HepG2 (cell line): ENCODE measurements at regions not wholly inside any gene's neighbourhood (a gene's known extent, or its start where the extent isn't known, plus 50 kb on each side); places are given as distances from the start of the nearest gene placed in this dataset.

ENCODE experiments used
- ATAC-seq: fragments of 200-7000 bp; cut with Tn5 transposase; 3 replicates; pipeline ENCODE4 v1.9.1; 2020; ENCODE audit warnings: mild to moderate bottlenecking, moderate library complexity
- BruUV-seq: library from RNA; stranded (reverse); fragments of 400-500 nt; replicated peaks from 2 replicates; lab custom pipeline; 2021; lab: Mats Ljungman, UMichigan
- CTCF ChIA-PET: fragments of 300-600 bp; formaldehyde crosslinking; extraction: SDS; loops from one replicate; lab custom pipeline; 2021; ENCODE audit warnings: low total read pairs, inconsistent platforms, low intra/inter-chr PET ratio; lab: Yijun Ruan, JAX
- POLR2A ChIA-PET: fragments of 350-600 bp; sonication (Branson Sonifier 250); formaldehyde crosslinking; loops from one replicate; lab custom pipeline; 2020; ENCODE audit warnings: antibody characterized with exemption, inconsistent platforms; lab: Yijun Ruan, JAX
- DNase-seq: peaks from one replicate; pipeline ENCODE4 v3.0.0-alpha.2; 2015; ENCODE audit warnings: low spot score
- FAIRE-seq: peaks from 3 replicates; lab custom pipeline; 2011; peaks lifted over from hg19 to GRCh38; lab: Jason Lieb, UNC
- H2AFZ ChIP-seq: one replicate; pipeline ENCODE4 v1.6.1; 2011; ENCODE audit warnings: low read length, inconsistent platforms
- H3K27ac ChIP-seq: fragments of 300-600 bp; 3 replicates; pipeline ENCODE4 v1.8.0; 2011; ENCODE audit warnings: mixed run types, mild to moderate bottlenecking, mixed read lengths, low read length, inconsistent platforms; ENCODE audit not compliant: insufficient read depth; ENCODE audit errors: extremely low read length
- H3K27me3 ChIP-seq, 2 experiments: fragments of 200-600 bp in 1 of 2; 2 replicates in 1 of 2; 3 replicates in 1 of 2; pipeline versions ENCODE4 v1.6.0 to v1.8.0; 2011; ENCODE audit warnings: low read length in 2 of 2, mild to moderate bottlenecking in 2 of 2, moderate library complexity in 2 of 2, inconsistent platforms in 1 of 2; ENCODE audit not compliant: insufficient read depth in 2 of 2, control insufficient read depth in 1 of 2
- H3K36me3 ChIP-seq, 2 experiments: fragments of 200-600 bp in 1 of 2; replicated peaks in 1 of 2; 2 replicates in 1 of 2; 3 replicates in 1 of 2; pipeline versions ENCODE4 v1.5.1 to v1.8.0; 2011; ENCODE audit warnings: low read length in 2 of 2, inconsistent platforms in 1 of 2; ENCODE audit not compliant: insufficient read depth in 2 of 2, control insufficient read depth in 1 of 2
- H3K4me1 ChIP-seq: 2 replicates; pipeline ENCODE4 v1.5.1; 2012; ENCODE audit warnings: low read length, inconsistent platforms; ENCODE audit not compliant: insufficient read depth
- H3K4me2 ChIP-seq: 2 replicates; pipeline ENCODE4 v1.6.0; 2011; ENCODE audit warnings: low read depth, low read length, inconsistent platforms
- H3K4me3 ChIP-seq, 3 experiments: fragments of 200-600 bp in 1 of 3; sonication (generic), shearing (Covaris generic) in 1 of 3; replicated peaks in 1 of 3; 2 replicates each; pipeline ENCODE4 v1.5.1; 2011 to 2016; ENCODE audit warnings: low read length in 3 of 3, inconsistent platforms in 2 of 3, low read depth in 2 of 3, mild to moderate bottlenecking in 2 of 3, control low read depth in 1 of 3, mixed read lengths in 1 of 3; ENCODE audit not compliant: insufficient read depth in 1 of 3
- H3K79me2 ChIP-seq: one replicate; pipeline ENCODE4 v1.6.1; 2011; ENCODE audit warnings: low read length, inconsistent platforms; ENCODE audit not compliant: insufficient read depth
- H3K9ac ChIP-seq: 2 replicates; pipeline ENCODE4 v1.6.0; 2011; ENCODE audit warnings: mild to moderate bottlenecking, low read depth, low read length, inconsistent platforms; ENCODE audit not compliant: insufficient read depth
- H3K9me3 ChIP-seq: 2 replicates; pipeline ENCODE4 v1.5.1; 2012; ENCODE audit warnings: mild to moderate bottlenecking, low read length
- H4K20me1 ChIP-seq: 2 replicates; pipeline ENCODE4 v1.6.0; 2011; ENCODE audit warnings: inconsistent platforms, mild to moderate bottlenecking, low read length, moderate library complexity; ENCODE audit not compliant: insufficient read depth
- FOXC1 ChIP-seq: sonication (generic); formaldehyde crosslinking; IDR thresholded peaks from 2 replicates; pipeline ENCODE4 v1.8.0; 2022; ENCODE audit warnings: mild to moderate bottlenecking, missing genetic modification reagents, borderline replicate concordance
- GFI1 ChIP-seq: sonication (generic); formaldehyde crosslinking; IDR thresholded peaks from 2 replicates; pipeline ENCODE4 v1.5.0; 2020; ENCODE audit warnings: missing genetic modification reagents, mild to moderate bottlenecking, borderline replicate concordance
- RBAK ChIP-seq: sonication (generic); formaldehyde crosslinking; IDR thresholded peaks from 2 replicates; pipeline ENCODE4 v1.5.1; 2020; ENCODE audit warnings: mild to moderate bottlenecking, missing genetic modification reagents
- ZC3H4 ChIP-seq: sonication (generic); formaldehyde crosslinking; IDR thresholded peaks from 2 replicates; pipeline ENCODE4 v1.4.0; 2020; ENCODE audit warnings: missing genetic modification reagents, borderline replicate concordance
- ZKSCAN8 ChIP-seq: IDR thresholded peaks from 2 replicates; pipeline ENCODE4 v1.6.1; 2016; ENCODE audit warnings: borderline replicate concordance, missing genetic modification reagents, missing compliant biosample characterization
- ZNF619 ChIP-seq: sonication (generic); formaldehyde crosslinking; IDR thresholded peaks from 2 replicates; pipeline ENCODE4 v1.4.0; 2020; ENCODE audit warnings: mild to moderate bottlenecking, missing genetic modification reagents
- WGBS: methylation state at CpG from one replicate; pipeline ENCODE4 v1.1.6; 2017; ENCODE audit warnings: low lambda C conversion rate; 5-methylcytosine and 5-hydroxymethylcytosine counted together
- in situ Hi-C: cut with HindIII; loops from 2 replicates; pipeline ENCODE4 v1.10.0; 2017; ENCODE audit warnings: low pct_unique_long_range_greater_than_20kb; ENCODE audit not compliant: extremely low pct_ligation_motif_present
- intact Hi-C: fragments of 100-400 bp; cut with micrococcal nuclease; formaldehyde crosslinking; loops from one replicate; pipeline ENCODE4 v1.10.0; 2022; ENCODE audit not compliant: unreplicated experiment
- TF ChIP-seq, protein P1 (sequence below): sonication (generic); formaldehyde crosslinking; IDR thresholded peaks from 2 replicates; pipeline ENCODE4 v1.8.0; 2022; ENCODE audit warnings: missing genetic modification reagents, mild to moderate bottlenecking, borderline replicate concordance
- TF ChIP-seq, protein P2 (sequence below): sonication (generic); formaldehyde crosslinking; IDR thresholded peaks from 2 replicates; pipeline ENCODE4 v1.8.0; 2022; ENCODE audit warnings: mild to moderate bottlenecking, missing genetic modification reagents; ENCODE audit not compliant: insufficient replicate concordance
- TF ChIP-seq, protein P3 (sequence below): sonication (generic); formaldehyde crosslinking; IDR thresholded peaks from 2 replicates; pipeline ENCODE4 v1.4.0; 2020; ENCODE audit warnings: mild to moderate bottlenecking, missing genetic modification reagents

DNA sequence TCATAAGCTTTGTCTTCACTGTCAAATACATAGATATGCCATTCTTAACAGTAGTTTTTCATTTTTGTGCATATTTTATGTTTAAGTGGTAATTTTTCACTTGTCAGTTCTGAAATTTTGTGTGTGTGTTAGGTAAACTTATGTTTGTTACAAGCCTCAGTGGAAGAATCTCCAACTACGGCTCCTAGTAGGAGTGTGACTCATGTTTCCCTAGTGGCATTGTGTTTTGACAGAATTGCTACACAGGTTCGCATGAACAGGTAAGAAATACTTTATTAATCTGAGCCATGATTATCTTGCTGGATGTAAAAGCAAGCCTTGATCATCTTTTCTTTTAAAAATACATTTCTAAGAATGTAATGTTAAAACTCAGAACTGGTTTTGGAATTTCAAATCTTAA, 94.4 kb downstream of the BLTP1 start:
- in situ Hi-C loops = no loop called here
- ATAC-seq (no peak), FAIRE-seq (no peak), DNase-seq (no peak)
- no peaks in the 10 kb centered on the region for H3K9me3 ChIP-seq
- peaks cover 16% of the 10 kb centered on the region for H3K4me1 ChIP-seq
- no peaks in the 10 kb centered on the region for H3K27me3 ChIP-seq
- WGBS = 95% methylated on average over 2 of the region's 2 CpGs
- H3K36me3 ChIP-seq = peaks cover 0 to 10% of the 10 kb centered on the region in 2 experiments; a peak in 3 of 5 replicates
- no peak for TF ChIP-seq ZC3H4 (CRISPR knock-in tag)
- TF ChIP-seq RBAK (CRISPR knock-in tag) = no peak
- TF ChIP-seq, protein P1, sequence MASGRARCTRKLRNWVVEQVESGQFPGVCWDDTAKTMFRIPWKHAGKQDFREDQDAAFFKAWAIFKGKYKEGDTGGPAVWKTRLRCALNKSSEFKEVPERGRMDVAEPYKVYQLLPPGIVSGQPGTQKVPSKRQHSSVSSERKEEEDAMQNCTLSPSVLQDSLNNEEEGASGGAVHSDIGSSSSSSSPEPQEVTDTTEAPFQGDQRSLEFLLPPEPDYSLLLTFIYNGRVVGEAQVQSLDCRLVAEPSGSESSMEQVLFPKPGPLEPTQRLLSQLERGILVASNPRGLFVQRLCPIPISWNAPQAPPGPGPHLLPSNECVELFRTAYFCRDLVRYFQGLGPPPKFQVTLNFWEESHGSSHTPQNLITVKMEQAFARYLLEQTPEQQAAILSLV = no peak
- TF ChIP-seq, protein P2, sequence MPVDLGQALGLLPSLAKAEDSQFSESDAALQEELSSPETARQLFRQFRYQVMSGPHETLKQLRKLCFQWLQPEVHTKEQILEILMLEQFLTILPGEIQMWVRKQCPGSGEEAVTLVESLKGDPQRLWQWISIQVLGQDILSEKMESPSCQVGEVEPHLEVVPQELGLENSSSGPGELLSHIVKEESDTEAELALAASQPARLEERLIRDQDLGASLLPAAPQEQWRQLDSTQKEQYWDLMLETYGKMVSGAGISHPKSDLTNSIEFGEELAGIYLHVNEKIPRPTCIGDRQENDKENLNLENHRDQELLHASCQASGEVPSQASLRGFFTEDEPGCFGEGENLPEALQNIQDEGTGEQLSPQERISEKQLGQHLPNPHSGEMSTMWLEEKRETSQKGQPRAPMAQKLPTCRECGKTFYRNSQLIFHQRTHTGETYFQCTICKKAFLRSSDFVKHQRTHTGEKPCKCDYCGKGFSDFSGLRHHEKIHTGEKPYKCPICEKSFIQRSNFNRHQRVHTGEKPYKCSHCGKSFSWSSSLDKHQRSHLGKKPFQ (CRISPR knock-in tag) = no peak
- TF ChIP-seq ZKSCAN8 (CRISPR knock-in tag) = no peak
- TF ChIP-seq, all 625 proteins: peak for 0
- Histone ChIP-seq H3K27ac (no peak overlapping the region), H3K4me2 (no peak overlapping the region), H3K4me3 (no peak overlapping the region), H2AFZ (no peak overlapping the region), H3K9ac (no peak overlapping the region), H3K79me2 (no peaks in the 10 kb centered on the region), H4K20me1 (no peaks in the 10 kb centered on the region)
- intact Hi-C loops = no loop called here
- BruUV-seq = no TSS peak
- CTCF ChIA-PET = no interaction called here
- POLR2A ChIA-PET = no interaction called here

DNA sequence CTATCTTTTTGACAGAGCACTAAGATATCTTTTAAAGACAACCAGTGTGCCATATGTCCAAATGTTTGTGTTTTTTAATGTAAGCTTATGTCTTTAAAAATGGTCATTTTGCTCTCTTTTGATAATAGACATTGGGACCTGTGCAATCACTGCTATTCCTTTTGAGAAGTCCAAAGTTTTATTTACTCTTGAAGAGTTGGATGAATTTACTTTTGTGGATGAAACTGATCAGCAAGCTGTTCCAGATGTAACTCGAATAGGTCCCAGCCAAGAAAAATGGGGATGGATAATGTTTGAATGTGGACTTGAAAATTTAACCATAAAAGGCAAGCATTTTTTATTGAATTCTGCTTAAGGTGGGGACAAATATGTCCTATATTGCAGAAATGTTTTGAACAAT, 97.2 kb downstream of the BLTP1 start:
- in situ Hi-C loops = no loop called here
- Histone ChIP-seq H3K79me2 (no peaks in the 10 kb centered on the region), H3K4me3 (no peak overlapping the region), H3K9me3 (no peaks in the 10 kb centered on the region), H3K27me3 (no peaks in the 10 kb centered on the region), H2AFZ (no peak overlapping the region), H3K27ac (no peak overlapping the region), H3K36me3 (peaks cover 0 to 16% of the 10 kb centered on the region in 2 experiments; a peak in 3 of 5 replicates), H3K4me1 (peaks cover 8% of the 10 kb centered on the region), H4K20me1 (no peaks in the 10 kb centered on the region), H3K9ac (no peak overlapping the region), H3K4me2 (no peak overlapping the region)
- FAIRE-seq = no peak
- no peak for ATAC-seq
- peak; percentile 71 for TF ChIP-seq GFI1 (CRISPR knock-in tag)
- TF ChIP-seq, protein P3, sequence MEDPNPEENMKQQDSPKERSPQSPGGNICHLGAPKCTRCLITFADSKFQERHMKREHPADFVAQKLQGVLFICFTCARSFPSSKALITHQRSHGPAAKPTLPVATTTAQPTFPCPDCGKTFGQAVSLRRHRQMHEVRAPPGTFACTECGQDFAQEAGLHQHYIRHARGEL (CRISPR knock-in tag) = no peak
- no peak for TF ChIP-seq FOXC1 (CRISPR knock-in tag)
- TF ChIP-seq ZNF619 (CRISPR knock-in tag) = no peak
- intact Hi-C loops = no loop called here
- CTCF ChIA-PET = no interaction called here
- WGBS = 47% methylated on average over 1 of the region's 1 CpG
- POLR2A ChIA-PET = no interaction called here
- BruUV-seq = no TSS peak
- peak; percentile 20 for DNase-seq
